GM18526 (cell line): ENCODE measurements at regions not wholly inside any gene's neighbourhood (a gene's known extent, or its start where the extent isn't known, plus 50 kb on each side); places are given as distances from the start of the nearest gene placed in this dataset.

Experiments
- POLR2A ChIP-seq: IDR thresholded peaks from 3 replicates; pipeline ENCODE4 v1.6.1; 2011; ENCODE audit not compliant: insufficient read length; ENCODE audit errors: extremely low read depth

DNA sequence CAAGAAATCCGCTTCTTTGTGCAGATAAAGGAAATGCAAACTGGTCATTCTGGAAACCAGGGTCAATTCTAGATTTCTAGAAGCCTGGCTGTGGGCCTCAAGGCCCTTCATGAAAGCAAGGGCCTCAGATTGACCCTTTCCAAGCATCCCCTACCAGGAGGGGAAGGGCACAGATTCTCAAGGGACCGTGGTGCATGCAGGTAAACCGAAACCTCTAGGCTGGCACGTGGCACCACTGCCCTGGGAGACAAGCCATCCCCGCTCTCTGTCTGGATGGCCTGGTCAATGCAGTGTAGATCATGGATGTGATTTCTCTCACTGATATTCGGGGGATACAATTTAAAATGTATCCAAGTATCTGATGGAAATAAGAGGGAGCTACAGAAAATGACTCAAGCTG, 69.4 kb downstream of the TOMM20 start:
- TF ChIP-seq POLR2A: no peak

DNA sequence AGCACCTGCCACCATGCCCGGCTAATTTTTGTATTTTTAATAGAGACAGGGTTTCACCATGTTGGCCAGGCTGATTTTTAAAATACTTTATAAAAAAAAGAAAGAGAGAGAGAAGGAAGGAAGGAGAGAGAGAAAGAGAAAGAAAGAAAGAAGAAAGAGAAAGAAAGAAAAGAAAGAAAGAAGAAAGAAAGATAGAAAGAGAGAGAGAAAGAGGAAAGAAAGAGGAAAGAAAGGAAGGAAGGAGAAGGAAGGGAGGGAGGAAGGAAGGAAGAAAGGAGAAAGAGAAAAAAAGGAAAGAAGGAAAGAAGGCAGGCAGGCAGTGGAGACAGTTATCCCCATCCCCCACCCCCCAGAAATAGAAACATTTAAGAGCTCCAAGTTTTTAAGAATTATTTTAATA, 69.9 kb downstream of the TOMM20 start:
- TF ChIP-seq POLR2A: no peak

- TF ChIP-seq POLR2A: no peak
These were observed 71.0 kb downstream of the TOMM20 start for GRCh38 chr1:235057385-235058306.

GRCh38 chr1:235056937-235057336, 71.7 kb downstream of the TOMM20 start:
- no peak for TF ChIP-seq POLR2A

DNA sequence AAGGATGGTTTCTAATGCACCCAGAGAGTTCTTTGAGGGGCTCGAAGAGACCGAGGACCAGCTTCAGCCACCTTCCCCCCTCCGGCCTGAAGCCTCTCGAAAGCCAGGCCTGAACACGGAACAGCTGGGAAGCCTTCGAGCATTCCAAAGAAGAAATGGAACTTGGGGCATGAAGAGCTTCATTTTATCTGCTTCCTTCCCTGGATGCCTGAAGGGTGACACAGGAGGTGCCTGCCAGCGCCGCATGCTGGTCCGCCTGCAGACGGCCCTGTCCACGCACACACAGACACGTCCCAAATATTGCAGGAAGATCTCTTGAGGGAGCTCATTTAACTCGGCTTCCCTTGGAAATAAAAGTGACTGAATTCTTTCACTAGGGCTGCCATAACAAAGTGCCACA, 73.7 kb downstream of the TOMM20 start:
- TF ChIP-seq POLR2A: no peak

DNA sequence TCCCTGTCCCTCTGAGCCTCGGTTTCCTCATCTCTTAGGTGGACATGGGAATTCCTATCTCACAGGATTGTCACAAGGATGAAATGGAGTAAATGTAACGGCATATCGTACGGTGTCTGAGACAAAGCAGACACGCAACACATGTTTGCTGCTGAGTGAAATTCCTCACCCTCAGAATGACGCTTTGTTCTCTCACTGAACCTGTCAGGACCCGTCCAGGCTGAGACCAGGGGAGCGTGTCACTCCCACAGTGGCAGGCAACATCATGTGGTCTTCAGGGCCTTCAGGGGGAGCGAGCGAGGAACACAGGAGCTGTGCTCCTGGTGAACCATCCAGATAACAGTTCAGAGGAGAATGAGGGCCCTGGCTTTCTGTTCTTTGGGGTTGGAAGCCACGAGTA, 74.2 kb downstream of the TOMM20 start:
- TF ChIP-seq POLR2A: no peak

DNA sequence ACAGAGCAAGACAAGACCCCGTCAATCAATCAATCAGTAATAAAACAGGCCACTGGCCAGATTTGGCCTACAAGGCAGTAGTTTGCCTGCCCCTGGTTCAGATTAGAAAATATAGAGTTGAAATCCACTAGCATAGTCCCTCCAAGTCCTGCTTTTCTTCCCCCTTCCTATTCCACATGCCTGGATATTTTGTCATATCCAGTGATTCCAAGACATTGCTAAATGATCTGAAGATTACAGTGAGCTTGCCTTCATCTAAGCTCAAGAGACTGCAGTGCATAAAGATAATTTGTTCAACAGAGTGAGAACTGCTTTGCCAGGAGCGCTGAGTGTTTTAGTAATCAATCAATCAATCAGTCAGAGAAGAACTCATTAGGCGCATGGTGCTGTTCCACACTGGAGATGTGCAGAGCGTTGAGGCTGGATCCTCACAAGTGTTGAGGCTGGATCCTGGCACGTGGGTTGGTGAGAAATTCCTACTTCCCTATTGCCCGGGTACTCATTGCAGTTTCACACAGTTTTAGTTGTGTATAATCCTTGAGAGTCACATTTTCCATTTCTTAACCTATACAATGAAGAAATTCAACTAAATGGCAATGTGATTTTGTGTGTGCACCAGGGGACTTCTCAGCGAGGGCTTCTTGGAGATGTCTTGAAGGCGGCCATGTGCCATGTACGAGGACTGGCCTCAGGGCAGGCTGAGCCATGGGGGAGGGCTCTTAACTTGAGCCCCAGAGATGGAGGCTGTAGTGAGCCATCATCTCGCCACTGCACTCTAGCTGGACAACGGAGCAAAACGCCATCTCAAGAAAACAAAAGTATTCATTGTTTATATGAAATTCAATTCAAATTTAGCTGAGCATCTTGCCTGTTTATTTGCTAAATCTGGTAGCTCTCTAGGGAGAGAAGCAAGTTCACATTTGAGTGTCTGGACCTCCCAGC, 76.3 kb downstream of the TOMM20 start:
- TF ChIP-seq POLR2A: no peak

DNA sequence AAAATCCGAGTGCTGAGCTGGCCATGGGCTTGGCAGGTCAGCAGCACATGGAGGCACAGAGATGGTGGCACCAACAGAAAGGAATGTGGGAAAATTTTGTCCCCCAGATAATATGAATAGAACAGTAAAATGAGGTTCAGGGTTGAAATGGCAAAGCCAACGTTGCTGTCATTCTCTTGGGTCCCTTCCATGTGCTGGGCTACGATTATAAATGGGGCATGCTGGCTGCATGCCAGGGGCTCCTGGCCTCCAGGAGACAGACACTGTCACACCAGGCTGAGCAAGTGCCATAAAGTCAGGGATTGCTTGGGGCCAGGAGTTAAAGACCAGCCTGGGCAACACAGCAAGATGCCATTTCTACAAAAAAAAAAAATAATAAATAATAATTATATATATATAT, 77.1 kb downstream of the TOMM20 start:
- TF ChIP-seq POLR2A: no peak

DNA sequence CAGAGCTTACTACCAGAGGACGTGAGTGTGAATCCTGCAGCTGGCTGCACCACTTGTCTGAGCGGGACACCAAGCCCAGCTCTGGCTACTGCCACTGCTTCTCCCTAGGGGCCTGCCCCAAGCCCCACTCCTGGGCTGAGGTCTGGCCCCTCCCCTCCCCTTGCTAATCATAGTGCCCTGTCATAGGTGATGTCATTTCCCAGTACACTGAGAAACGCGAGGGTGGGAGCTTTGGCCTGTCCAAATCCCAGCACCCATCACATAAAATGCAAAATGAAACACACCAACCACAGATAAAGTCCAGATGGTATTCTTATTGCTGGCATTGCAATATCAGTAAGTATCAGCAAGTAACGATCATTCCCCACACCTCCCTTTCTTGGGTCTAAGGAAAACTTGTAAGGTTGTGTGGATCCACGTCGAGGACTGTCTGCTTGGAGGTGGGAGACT, 77.7 kb downstream of the TOMM20 start:
- TF ChIP-seq POLR2A: no peak

- TF ChIP-seq POLR2A: no peak
These were observed 79.4 kb downstream of the TOMM20 start for GRCh38 chr1:235049217-235049616.

DNA sequence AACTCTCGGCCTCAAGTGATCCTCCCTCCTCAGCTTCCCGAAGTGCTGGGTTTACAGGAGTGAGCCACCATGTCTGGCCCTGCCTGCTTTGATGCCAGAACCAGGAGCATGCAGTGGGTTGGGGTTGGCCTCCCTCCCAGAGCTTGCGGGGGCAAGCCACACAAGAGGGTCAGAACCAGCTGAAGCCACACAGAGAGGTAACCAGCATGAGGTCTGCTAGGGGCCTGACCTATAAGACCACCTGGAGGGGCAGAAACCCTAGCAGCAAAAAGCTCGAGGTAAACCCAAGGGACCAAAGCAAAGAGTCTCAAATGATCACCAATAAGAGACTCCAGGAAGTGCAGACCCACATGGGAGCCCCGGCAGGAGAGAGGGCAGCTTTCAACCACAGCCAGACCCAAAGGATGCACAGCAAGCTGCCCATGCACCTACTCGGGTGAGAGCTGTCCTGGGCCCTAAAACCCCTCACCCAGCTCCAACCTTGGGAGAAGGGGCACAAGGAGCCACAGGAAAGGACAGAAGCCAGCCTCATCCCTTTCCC, 81.2 kb downstream of the TOMM20 start:
- TF ChIP-seq POLR2A: peak; percentile 9

DNA sequence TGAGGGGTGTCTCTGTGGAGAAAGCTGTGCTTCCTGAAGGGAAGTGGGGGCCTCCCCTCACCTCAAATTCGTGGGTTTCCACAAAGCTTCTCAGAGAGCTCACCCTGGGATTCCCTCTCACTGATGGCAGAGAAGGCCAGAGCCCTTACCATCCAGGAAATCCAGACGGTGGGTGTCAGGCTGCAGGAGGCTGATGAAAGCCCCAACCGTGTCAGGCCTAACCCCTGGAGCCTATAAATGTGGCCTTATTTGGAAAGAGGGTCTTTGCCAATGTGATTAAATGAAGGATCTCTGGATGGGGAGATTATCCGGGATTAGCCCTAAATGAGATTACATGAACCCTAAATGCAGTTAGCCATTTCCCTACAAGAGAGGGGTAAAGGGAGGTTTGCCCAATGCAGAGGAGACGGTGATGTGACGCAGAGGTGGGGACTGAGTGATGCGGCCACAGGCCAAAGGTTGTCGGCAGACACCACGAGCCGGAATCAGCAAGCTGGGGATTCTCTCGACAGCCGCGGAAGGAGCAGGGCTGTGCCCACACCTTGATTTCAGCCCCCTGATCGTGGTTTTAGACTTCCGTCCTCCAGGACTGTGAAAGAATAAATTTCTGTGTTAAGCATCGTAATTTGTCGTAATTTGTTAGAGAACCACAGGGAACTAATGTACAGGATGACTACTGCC, 82.6 kb downstream of the TOMM20 start:
- TF ChIP-seq POLR2A: no peak

DNA sequence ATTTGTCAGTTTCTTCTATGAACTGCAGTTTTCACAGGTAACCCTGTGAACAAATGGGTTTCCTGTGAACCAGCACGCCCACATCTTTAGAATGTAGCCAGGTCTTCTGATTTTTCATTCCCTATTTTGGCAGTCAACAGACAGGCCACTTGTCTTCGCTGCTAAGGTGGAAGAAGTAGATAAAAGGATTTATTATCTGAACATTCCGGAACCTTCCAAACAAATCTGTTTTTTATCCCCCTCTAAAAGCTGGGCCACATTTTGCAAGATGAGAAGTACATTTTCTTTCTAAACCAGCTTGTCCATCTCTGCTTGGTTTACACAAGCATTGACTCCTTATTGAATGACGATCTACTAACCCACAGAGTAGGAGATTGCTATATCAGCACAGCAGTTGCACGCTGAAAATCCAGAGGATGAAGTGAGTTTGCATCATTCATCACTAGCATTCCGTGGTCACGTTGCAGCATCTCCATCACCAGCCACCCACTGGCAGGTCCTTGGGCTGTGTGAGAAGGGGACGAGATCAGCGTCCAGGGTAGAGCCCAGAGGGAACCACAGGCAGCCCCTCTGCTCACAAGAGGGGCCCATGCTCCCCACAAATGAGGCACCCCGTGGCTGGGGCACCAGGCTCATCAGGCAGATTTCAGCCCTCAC, 83.5 kb downstream of the TOMM20 start:
- no peak for TF ChIP-seq POLR2A

DNA sequence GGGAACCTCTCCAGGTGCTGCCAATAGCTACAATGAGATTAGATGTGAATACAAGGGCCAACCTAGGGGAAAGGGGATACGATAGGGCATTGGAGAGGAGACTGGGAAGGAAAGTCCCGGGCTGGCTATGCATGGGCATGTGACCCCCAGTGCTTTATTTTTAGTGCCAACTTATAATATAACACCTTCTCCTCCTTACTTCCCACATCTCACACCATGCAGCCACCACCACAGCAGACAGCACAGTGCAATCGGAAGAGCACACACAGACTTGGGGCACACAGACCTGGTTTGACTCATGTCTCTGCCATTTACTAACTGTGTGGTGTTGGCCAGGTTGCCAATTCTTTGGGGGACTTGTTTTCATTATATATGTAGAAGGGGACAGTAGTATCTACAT, 85.4 kb downstream of the TOMM20 start:
- TF ChIP-seq POLR2A: no peak
